ENCODE measurements at regions not wholly inside any gene's neighbourhood (a gene's known extent, or its start where the extent isn't known, plus 50 kb on each side); places are given as distances from the start of the nearest gene placed in this dataset.

GRCh38 chr18:1564793-1565192 is 660.1 kb downstream of the ADCYAP1 start:
- POLR2A ChIA-PET = no interaction called here
- CTCF ChIA-PET = no interaction called here
- Mint-ChIP-seq H3K9me3 (peaks cover 3% of the 10 kb centered on the region; the same call in 1 of the 2 replicates), H3K4me1 (no peaks in the 10 kb centered on the region), H3K36me3 (no peaks in the 10 kb centered on the region), H3K27ac (no peak overlapping the region), H3K4me3 (no peak overlapping the region), H3K27me3 (ENCODE audit: low read depth) (no peaks in the 10 kb centered on the region)
- TF ChIP-seq SMAD4 (CRISPR knock-in tag; IDR thresholded peaks at IDR 0.05) = no peak
- TF ChIP-seq KAT7 (CRISPR knock-in tag; IDR thresholded peaks at IDR 0.05; ENCODE audit: borderline replicate concordance) = no peak
- no peak for TF ChIP-seq ETV6 (CRISPR knock-in tag; IDR thresholded peaks at IDR 0.05)
- no peak for TF ChIP-seq IRF1 (CRISPR knock-in tag; IDR thresholded peaks at IDR 0.05)
- TF ChIP-seq TCF7 (CRISPR knock-in tag; IDR thresholded peaks at IDR 0.05; ENCODE audit: low read depth) = no peak
- TF ChIP-seq ATF6 (CRISPR knock-in tag; IDR thresholded peaks at IDR 0.05) = no peak
- TF ChIP-seq NR1H2 (CRISPR knock-in tag; IDR thresholded peaks at IDR 0.05) = no peak
- no peak for TF ChIP-seq MAX (CRISPR knock-in tag; IDR thresholded peaks at IDR 0.05)
- no peak for TF ChIP-seq NR2C2 (CRISPR knock-in tag; IDR thresholded peaks at IDR 0.05)
- TF ChIP-seq SOX15 (CRISPR knock-in tag; IDR thresholded peaks at IDR 0.05) = no peak
- TF ChIP-seq OVOL2 (CRISPR knock-in tag; IDR thresholded peaks at IDR 0.05; ENCODE audit: borderline replicate concordance) = no peak
- TF ChIP-seq CREB1 (CRISPR knock-in tag; IDR thresholded peaks at IDR 0.05) = no peak
- no peak for TF ChIP-seq STAT6 (CRISPR knock-in tag; conservative IDR thresholded peaks at IDR 0.05; ENCODE audit: low read depth)
- DNase-seq (ENCODE audit: low spot score) (no peak), ATAC-seq (no peak)

GRCh38 chr18:1571206-1571605 is 666.5 kb downstream of the ADCYAP1 start:
- no peak for DNase-seq (ENCODE audit: low spot score)
- POLR2A ChIA-PET = no interaction called here
- ATAC-seq = no peak
- Mint-ChIP-seq H3K9me3 (peaks cover 3% of the 10 kb centered on the region; the same call in 1 of the 2 replicates), H3K27me3 (ENCODE audit: low read depth) (no peaks in the 10 kb centered on the region), H3K4me3 (no peak overlapping the region), H3K36me3 (no peaks in the 10 kb centered on the region), H3K4me1 (no peaks in the 10 kb centered on the region), H3K27ac (no peak overlapping the region)
- CTCF ChIA-PET = no interaction called here
- TF ChIP-seq TEAD1 (CRISPR knock-in tag; IDR thresholded peaks at IDR 0.05) (no peak), NFE2L1 (CRISPR knock-in tag; IDR thresholded peaks at IDR 0.05) (no peak), ZNF138 (CRISPR knock-in tag; conservative IDR thresholded peaks at IDR 0.05) (no peak), ETV6 (CRISPR knock-in tag; IDR thresholded peaks at IDR 0.05) (no peak), ZNF423 (CRISPR knock-in tag; IDR thresholded peaks at IDR 0.05) (no peak), FOXJ3 (CRISPR knock-in tag; IDR thresholded peaks at IDR 0.05; ENCODE audit: borderline replicate concordance) (no peak), ZMAT4 (CRISPR knock-in tag; IDR thresholded peaks at IDR 0.05) (no peak), FOXP1 (CRISPR knock-in tag; IDR thresholded peaks at IDR 0.05; ENCODE audit: borderline replicate concordance) (no peak), ZNF425 (CRISPR knock-in tag; conservative IDR thresholded peaks at IDR 0.05) (no peak), ZNF416 (CRISPR knock-in tag; IDR thresholded peaks at IDR 0.05) (no peak), SMAD4 (CRISPR knock-in tag; IDR thresholded peaks at IDR 0.05) (no peak), ESRRA (CRISPR knock-in tag; IDR thresholded peaks at IDR 0.05; ENCODE audit: borderline replicate concordance) (no peak), ZNF219 (CRISPR knock-in tag; IDR thresholded peaks at IDR 0.05; ENCODE audit: borderline replicate concordance) (no peak), ARID4B (CRISPR knock-in tag; IDR thresholded peaks at IDR 0.05; ENCODE audit: borderline replicate concordance) (no peak)

Data from WTC11 (cell line).